HG03432 (cell line): ENCODE measurements at regions not wholly inside any gene's neighbourhood (a gene's known extent, or its start where the extent isn't known, plus 50 kb on each side); places are given as distances from the start of the nearest gene placed in this dataset.
"Not testable (repeated sequence)": the region's sequence is repeated elsewhere in the genome, so short reads cannot be mapped to it uniquely, and the experiment has no call there.

Source experiments
- ATAC-seq: cut with Tn5 transposase; IDR thresholded peaks from one replicate; pipeline ENCODE4 v1.9.1; 2021; ENCODE audit warnings: mild to moderate bottlenecking, moderate library complexity; ENCODE audit not compliant: unreplicated experiment

DNA sequence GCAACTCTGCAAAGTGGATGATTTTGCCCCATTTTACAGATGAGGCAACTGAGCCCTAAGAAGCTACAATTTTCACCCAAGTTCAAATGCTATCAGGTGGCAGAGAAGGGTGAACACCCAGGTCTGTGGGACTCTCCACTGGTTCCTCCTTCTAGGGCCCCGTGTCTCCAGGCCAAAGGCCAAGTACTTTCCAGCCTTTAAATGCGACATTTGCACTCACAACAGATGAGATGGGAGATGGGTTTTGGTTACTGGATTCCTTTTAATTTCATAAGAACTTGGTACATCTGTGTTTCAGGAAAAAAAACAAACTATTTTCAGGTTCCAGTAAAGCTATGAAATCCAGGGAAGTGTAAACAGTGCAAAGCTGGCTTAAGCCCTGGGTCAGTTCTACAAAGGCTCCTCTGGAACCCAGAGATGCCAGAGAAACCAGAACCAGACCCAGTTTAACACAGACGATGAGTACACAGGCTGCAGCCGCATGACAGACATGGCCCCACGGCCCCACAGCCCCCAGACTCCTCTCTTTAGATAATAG, 361.7 kb downstream of the ANAPC1 start:
- ATAC-seq: no peak

DNA sequence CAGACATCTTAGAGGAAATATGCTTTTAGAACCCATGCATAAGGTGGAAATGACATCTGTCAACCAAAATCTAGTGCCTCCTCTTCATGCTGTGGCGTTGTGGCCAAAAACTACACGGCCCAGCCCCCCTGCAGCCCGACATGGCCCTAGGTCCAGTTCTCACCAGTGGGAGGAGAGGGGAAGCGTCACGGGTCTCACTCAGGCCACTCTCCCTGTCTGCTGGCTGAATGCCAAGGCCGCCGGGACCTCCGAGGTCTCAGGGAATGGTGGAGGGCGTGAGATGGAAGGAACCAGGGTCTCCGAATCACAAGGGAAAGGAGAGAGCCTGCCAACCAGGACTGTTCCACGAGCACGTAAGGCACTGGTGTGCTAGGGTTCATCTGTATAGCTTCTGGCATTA, 361.0 kb downstream of the ANAPC1 start:
- no peak for ATAC-seq

DNA sequence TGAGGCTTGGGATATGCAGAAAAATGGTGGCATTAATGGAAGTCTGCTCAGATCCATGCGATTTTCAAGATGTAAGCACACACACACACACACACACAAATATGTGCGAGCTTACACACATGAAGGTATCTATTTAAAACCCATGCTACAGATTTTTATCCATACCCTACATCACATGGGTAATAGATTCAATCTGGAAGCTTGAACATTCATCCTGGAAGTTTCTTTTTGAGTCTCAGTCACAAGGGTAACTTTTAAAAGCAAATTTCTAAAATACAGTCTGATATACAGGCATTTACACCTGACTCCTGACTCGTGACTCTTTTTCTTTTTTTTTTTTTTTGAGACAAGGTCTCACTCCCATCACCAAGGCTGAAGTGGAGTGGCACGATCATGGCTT, 359.0 kb downstream of the ANAPC1 start:
- not testable (repeated sequence) for ATAC-seq

DNA sequence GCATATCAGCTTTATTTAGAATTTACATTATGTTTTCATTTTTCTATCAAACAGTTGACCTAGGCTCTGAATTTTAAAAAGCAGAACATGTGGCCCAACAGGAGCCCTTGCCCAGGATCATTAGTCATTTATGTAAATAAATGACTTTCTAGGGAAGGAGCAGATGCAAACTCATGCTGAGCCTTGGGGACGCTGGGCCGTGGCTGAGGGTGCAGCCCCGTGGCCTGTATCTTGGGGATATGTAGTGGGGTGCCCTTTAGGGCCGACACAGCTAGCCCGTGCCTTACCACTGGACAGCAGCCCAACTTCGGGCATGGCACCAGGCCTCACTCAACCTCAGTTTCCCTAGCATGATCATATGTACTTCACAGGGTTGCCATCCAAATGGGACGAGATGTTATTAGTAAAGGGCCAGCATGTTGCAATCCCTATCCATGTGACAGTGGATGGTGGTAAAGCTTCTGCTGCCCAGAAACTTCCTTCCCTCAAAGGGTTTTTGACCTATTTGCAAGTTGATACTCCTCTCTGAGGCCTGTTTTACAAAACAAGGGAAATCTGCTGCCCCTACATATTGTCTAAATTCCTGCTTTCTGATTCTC, 357.9 kb downstream of the ANAPC1 start:
- not testable (repeated sequence) for ATAC-seq

DNA sequence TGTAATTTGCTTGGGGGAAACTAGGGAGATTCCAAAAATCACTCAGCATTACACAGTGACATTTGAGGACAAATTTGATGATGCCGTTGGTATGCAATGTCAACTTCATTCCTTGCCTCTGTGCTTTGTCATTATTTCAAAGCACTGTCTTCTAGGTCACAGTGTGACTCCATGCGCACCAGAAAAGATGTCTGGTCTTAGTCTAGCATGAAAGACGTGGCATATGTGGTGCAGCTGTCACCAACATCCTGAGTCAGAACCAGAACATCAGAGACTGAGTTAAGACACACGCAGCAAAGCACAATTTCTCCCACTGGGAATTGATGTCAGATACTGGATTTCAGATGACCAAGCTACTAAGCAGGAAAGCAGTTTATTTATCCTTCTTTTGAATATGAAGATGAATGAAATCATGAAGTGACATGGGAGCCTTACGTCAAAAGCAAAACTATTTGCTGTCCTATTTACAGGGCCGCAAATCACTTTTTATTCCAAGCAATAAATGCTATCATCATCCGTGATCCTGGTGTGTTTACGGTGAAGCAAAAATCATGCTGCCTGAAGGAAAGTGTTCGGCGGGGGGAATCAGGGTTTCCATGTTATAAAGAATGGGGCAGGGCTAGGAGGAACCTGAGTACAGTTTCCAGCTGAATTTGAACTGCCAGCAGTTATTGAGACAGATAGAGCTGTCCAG, 356.1 kb downstream of the ANAPC1 start:
- not testable (repeated sequence) for ATAC-seq

DNA sequence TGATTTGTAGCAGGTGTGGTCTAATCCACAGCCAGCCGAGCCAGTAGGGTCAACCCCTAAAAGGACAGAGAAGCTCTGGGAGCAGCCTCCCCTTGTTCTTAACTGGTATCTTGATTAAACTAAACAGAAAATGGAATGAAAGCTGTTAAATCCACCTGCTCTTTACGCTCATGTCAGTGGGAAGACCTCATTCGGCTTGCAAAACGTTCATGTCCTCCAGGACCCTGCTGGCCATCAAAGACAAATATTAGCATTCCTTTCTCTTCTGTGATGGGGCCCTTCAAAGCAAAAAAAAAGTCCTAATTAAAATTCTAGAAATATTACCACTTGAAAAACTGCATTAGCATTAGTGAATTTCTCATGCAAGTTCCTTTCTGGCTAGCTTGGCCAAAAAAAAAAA, 355.0 kb downstream of the ANAPC1 start:
- not testable (repeated sequence) for ATAC-seq

DNA sequence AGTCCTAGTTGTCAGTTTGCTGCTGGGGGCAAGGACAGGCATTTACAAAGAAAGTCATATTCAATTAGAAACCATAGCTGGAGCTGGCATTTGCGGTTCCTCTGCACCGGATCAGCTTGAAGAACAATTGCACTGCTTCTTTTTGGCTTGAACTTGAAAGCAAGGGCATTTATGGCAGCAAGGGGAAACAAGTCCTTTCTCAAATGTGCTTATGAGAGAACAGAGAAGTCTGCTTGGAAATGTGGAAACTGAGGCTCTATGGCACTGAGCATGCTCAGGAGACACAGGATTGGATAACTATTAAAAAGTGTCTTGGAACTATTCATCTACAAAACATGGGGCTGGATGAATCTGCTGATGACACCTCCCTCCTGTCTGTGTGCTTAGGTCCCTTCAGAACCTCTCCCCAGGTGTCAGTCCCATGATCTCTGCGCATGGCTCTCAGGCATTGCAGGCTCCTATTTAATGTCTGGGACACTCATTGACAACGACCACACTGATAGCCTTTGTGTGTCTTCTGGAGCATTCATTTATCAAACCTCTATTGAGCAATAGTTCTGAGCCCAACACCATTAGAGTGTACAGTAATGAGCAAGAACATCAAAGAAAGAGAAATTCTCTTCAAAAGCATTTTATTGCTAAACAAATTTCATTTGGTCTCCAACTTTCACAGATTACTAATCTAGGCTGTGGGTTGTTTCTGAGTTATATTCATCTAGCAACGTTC, 353.6 kb downstream of the ANAPC1 start:
- not testable (repeated sequence) for ATAC-seq

DNA sequence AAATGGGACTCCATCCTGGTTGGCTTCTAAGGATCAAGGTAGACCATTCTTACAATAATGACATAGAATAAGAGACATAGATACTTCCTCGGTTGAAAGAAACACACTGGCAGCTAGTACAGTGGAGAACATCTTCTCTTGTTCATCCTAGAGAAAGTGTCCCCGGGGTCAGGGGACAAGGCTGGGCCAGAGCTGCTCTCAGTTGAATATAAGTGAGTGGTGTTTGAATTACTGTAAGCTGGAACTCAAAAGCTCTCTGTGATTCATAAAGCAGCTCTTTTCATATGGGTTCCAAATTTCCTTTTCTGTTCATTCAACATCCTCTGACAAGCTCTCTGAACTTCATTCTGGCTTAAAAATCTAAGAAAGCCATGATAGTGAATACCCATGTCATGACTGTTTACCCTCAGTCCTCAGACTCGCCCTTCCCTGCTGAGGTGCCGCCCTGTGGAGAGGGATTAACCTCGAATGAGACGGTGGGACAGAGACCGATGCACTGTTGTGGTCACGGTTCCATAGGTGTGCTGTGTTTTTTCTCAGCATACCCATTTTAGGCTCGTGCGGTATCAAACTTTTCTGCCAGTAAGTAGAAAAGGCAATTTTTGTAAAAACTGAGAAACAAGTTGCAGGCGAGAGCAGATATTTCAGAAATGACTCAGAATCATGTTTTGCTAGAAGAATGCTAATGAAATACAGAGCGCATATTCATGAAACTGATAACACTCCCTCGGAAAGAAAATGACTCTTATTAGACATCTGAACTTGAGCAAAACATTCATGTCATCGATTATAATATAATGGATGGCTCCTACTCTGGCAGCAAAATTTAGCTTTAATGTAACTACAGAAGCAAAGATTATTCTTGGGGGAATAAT, 351.1 kb downstream of the ANAPC1 start:
- not testable (repeated sequence) for ATAC-seq

DNA sequence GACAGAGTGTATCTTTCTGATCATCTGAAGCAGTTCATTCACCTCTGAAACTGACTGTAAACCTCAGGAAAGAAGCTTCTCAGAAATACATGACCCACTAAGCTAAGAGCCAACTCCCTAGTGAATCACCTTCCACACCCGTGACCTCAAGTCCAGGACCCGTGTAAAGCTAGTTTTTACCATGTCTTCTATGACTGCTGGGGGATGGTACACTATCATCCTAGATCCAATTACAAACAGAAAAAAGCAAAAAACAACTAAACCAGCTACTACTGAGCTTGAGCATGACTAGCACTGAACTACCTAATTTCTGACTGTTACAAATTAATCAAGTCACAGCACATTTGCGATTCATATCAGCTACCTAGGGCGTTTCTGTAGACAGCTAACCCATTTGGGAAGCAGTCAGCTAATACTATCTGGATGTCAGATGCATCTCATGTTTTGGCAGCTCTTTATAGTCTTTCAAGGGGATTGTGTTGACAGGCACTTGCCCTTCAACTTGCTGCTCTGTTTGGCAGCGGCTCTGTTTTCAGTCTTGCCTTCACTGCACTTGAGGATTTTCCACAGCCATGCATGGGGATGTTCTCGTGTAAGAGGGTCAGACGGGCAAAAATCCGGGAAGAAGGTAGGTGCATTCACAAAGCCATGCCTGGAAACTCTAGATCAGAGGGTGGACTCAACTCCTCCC, 350.3 kb downstream of the ANAPC1 start:
- ATAC-seq: not testable (repeated sequence)

DNA sequence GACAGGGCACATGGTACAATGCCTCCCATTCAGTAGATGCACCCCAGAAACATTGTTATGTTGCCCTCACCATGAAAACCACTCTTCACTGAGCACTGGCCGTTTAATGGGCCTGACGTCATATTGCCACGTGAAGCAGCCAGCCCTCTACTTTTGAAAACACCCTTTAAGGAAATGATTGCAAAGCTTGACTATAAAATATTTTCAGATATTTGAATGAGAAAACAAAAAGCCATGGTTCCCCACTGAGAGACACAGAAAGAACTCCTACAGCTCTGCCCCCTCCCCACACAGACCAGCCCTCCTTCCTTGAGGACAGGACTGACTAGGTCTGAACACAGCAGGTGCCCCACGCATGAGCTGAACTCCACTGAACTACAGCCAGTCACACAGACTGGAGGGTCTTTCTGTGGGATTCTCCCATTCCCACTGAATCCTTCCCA, 349.1 kb downstream of the ANAPC1 start:
- ATAC-seq: no peak

DNA sequence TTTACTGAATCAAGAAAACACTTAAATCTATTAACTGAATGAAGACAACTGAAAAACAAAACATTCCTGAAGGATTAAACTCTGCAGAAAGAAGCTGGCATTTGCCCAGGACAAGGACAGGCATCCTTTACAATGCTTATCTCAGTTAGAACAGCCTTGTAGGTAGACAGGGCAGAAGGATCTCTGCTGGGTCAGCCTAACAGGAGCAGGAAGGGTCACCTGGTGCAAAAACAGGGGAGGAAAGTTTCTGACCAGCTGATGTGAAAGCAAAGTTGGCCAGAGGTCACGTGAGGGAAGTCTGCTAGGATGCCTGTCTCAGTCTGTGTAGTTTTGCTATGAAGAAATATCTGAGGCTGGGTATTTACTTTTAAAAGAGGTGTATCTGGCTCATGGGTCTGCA, 348.6 kb downstream of the ANAPC1 start:
- ATAC-seq: no peak

DNA sequence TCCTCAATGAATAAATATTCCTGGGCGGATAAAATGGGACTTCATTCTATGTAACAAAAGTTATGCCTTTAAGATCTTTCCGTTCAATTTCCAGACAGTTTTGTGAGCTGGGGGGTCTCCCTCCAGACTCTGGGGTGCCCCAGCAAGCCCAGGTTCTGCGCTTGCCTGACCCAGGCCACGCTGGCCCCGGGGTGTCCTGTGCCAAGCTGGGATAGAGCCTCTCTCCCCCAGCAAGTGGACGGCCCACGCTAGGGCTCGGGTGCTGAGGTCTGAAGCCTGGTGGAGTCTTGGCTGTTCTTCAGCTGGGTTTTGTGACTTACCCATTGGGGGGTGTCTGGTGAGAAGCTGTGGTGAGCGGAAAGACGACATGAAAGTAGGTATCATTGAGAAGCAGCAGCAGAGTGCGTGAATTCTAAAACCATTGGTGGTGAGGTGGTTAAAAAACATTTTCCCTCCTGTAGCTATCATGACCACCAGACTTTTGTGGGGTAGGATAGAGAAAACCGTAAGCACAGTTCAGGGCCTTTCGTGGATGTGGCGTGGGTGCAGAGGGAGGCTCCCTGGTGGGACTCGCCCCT, 346.8 kb downstream of the ANAPC1 start:
- ATAC-seq: no peak

DNA sequence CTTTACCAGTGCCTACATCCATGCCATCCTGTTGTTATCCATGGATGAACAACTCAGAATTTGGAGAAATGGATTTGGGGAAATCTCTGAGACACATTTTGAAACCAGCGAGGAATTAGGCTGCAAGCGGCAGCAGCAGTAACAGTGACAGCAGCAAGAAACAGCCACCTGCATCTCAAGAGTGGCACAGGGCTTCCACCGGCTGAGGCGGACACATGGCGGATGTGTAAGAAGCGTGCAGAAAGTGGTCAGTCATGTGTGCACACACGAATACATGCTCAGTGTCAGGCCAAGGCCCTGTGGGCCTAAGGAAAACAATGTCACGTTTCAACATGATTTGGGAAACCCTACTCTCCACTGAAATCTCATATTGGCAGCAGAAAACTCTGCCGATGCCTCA, 344.0 kb downstream of the ANAPC1 start:
- not testable (repeated sequence) for ATAC-seq

DNA sequence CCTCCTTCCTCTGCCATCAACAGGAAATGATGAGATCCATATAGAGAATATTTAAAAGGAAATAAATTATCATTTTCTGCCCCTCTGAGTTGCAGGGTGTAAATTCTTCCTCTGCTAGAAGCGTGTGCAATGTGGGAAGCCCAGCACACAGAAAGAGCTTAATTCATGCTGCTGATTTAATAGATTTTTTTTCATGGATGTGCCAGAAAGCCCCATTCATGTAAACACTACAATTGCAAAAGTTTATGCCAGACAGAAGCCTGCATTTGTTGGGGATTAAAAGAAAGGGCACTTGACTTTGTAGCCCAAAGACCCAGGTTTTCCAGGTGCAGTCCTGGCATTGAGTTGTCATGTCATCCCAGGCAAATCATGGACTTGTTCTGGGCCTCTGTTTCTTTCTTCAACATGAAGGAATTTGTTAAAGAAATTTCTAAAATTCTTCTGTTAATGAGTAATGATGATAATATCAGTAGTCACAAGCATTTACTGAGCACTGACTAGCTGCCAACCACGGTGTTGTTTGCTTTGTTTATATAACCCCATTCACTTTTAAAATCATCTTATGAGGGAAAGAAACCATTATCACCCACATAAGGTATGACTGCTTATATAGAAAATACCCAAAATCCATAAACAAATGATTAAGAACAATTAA, 341.7 kb downstream of the ANAPC1 start:
- ATAC-seq: not testable (repeated sequence)

DNA sequence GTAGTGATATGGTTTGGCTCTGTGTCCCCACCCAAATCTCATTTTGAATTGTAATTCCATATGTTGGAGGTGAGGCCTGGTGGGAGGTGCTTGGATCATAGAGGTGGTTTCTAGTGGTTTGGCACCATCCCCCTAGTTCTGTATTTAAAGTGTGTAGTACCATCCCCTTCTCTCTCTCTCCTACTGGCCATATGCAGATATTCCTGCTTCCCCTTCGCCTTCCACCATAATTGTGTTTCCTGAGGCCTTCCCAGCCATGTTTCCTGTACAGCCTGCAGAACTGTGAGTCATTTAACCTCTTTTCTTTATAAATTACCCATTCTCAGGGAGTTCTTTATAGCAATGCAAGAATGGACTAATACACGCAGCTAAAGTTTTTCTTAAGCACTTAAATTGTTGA, 340.0 kb downstream of the ANAPC1 start:
- not testable (repeated sequence) for ATAC-seq

DNA sequence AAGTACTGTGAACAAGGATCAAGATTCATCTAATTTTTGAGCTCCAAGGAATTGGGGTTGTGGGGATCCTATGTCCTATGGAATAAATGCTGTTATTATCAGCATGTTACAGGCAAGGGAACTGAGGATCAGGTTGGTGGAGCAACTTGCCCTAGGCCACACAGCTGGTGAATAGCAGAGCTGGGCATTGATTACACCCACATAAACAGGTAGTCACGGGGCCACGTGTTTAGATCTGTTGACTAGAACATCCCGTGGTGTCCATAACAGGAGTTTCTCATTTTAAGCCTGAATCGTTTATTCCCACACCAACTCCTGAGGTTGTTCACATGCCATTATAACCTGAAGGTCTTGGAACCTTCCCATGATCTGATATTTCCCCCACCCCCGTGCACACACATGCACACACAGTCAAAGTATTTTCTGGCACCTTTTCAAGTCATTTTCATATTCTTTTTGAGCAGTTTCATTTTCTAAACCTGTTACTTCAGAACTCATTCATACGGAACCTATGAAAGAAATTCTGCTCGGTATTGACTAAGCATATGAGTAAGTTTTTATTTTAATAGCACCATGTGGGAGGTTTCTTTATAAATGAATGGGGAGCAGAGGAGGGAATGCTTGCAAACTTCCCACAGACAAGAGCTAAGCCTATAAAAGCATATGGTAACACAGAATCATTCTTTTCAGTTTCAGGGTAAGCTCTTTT, 338.1 kb downstream of the ANAPC1 start:
- peak; percentile 67 for ATAC-seq

DNA sequence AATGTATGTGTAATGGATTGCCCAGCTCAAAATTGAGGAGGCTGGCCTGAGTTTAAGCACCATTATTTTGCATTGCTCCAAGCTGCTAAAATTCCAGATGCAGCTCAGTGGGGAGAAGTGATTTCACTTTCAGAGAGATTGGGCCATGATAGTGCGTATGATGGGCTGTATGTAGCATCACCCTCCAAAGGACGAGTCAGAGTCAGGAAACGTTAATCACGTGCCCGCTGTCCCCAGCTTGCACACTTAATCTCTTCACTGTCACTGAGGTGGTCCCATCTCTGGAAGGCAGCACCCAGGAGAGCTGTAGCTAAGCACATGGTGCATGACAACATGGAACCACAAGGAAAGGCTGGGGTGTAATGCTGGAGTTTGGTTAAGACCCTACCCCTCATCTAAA, 337.4 kb downstream of the ANAPC1 start:
- not testable (repeated sequence) for ATAC-seq

DNA sequence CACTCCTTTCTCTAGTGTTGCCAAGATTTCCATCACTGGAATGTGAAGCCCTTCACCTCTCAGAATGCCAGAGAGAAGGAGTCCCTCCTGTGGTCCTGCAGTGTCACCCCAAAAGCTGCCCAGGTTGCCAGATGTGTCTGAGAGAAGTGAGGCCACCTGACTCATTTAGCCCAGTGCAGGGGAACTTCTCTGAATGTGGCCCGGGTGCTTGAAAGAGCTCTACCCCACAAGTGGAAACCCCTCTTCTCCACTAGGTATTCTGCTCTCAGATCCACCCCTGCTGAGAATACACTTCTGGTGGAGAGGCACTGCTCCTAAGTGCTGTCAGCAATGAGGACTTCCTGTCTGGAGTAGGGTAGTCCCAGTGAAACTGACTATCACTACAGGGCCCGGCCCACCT, 334.8 kb downstream of the ANAPC1 start:
- not testable (repeated sequence) for ATAC-seq

DNA sequence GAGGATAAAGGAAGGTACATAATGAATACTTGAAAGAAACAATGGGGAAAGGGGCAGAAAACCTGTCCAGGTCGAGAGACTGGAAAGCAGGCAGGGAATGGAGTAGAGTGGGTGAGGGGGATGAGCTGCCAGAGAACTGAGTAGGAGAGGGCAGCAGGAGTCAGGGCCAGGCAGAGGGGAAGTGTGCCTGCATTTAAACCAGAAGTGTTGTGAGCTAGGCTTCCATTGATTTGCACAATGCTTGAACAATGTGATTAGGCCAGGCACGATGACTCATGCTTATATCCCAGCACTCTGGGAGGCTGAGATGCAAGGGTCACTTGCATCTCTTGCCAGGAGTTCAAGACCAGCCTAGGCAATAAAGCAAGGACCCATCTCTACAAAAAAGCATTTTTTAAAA, 332.6 kb downstream of the ANAPC1 start:
- not testable (repeated sequence) for ATAC-seq
